GM08714 (cell line): ENCODE measurements at regions not wholly inside any gene's neighbourhood (a gene's known extent, or its start where the extent isn't known, plus 50 kb on each side); places are given as distances from the start of the nearest gene placed in this dataset.
"Not testable (repeated sequence)": the region's sequence is repeated elsewhere in the genome, so short reads cannot be mapped to it uniquely, and the experiment has no call there.

Experiments
- H3K4me3 ChIP-seq: fragments of 200-500 bp; sonication (Bioruptor generic); 2 replicates; pipeline ENCODE4 v1.5.1; 2014; ENCODE audit warnings: mild to moderate bottlenecking, low read length, inconsistent platforms
- ZNF274 ChIP-seq: IDR thresholded peaks from 2 replicates; pipeline ENCODE4 v1.6.1; 2012; ENCODE audit warnings: mild to moderate bottlenecking, low read depth, low read length

DNA sequence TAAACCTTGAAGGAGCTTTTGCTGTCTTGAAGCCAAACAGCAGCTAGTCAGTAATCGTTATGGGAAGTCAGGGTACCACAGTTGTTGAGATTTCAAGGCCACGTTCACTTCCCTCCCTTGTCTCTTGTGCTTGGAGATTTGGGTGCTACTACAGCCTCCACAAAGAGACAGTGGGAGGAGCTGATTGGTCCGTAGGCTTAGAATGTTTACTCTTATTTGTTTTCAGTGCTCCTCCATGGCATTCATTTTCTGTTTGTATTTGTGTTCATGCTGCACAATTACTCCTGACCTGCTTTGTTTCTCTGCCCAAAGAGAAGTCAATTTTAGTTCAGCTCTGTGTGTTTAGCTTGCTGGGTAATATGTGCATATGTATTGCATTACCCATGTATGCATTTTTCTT is 147.7 kb downstream of the PRL start:
- TF ChIP-seq ZNF274, result no peak
- no peak overlapping the region for H3K4me3 ChIP-seq

GRCh38 chr6:22149501-22150367 is 147.1 kb downstream of the PRL start:
- no peak for TF ChIP-seq ZNF274
- H3K4me3 ChIP-seq, result no peak overlapping the region

DNA sequence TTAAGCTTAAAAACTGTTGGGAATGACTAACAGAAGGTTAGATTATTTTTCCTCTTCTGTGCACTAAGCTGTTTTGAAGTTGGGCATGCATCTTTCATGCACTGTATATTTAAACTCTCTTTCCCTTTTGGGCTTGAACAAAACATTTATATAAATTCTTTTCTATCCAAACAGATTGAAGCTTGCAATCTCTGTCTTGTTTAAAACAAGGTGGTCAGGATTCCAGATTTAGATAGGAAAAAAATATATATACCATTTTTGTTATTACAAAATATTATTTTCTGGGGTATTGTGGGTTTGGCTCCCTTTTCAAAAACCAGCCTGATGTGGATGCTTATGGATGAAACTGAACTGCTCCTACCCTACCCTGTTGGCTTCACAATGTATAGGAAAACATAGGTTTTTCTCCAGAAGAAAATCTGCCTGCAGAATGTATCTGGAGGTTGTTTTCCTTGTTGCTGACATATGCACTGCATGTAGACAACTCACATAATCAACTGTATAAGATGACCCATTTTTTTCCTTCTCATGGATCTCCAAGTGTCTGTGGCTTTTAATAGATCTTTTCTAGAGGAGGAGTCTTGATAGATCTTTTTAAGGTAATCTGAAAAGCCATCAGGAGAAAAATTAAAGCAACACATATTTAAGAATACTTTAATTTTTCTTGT is 146.3 kb downstream of the PRL start:
- TF ChIP-seq ZNF274, result no peak
- no peak overlapping the region for H3K4me3 ChIP-seq

GRCh38 chr6:22151892-22152291 is 144.9 kb downstream of the PRL start:
- H3K4me3 ChIP-seq, result no peak overlapping the region
- no peak for TF ChIP-seq ZNF274

DNA sequence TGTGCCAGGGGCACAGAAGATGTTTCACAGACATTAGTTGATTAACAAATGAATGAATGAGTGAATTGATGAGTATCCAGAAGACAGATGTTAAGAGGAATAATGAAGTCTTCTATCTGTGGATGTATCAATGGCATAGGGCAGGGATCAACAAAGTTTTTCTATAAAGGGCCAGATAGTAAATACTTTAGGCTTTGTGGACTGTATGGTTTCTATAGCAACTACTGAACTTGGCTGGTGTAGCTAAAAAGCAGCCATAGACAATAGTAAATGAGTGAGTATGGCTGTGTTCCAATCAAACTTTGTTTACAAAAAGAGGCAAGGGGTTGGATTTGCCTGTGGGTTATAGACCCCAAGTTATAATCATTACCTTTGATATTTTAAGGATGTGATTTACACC is 144.0 kb downstream of the PRL start:
- no peak for TF ChIP-seq ZNF274
- no peak overlapping the region for H3K4me3 ChIP-seq

GRCh38 chr6:22153384-22154158 is 143.3 kb downstream of the PRL start:
- TF ChIP-seq ZNF274, result no peak

GRCh38 chr6:22155551-22155950 is 141.3 kb downstream of the PRL start:
- no peak for TF ChIP-seq ZNF274
- H3K4me3 ChIP-seq, result no peak overlapping the region

More at GRCh38 chr6:22153384-22154158, 143.3 kb downstream of the PRL start:
- no peak overlapping the region for H3K4me3 ChIP-seq

DNA sequence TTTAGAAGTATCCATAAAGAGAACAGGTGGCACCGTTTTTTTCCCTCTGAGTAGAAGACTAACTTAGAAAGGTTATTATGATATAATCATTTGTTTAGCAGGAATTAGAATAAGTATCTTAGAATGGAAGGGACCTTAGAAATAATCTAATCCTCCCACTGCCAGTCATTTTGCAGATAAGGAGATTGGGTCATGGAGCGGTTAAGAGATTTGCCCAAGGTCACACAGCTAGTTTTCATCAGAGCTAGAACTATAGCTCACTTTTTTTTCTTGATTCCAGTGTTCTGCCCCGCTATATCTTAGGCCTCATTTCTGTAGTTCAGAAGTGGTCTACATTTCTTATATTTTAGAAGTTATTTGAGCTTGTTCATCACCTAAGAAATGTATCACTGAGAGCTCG is 139.6 kb downstream of the PRL start:
- no peak overlapping the region for H3K4me3 ChIP-seq
- no peak for TF ChIP-seq ZNF274

DNA sequence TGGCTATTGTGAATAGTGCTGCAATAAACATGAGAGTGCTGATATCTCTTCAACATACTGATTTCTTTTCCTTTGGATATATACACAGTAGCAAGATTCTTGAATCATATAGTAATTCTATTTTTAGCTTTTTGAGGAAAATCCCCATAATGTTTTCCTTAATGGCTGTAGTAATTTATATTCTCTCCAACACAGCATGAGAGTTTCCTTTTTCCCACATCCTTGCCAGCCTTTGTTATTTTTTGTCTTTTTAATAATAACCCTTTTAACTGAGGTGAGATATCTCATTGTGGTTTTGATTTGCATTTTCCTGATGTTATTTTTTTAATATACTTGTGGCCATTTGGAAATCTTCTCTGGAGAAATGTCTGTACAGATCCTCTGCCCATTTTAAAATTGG is 132.6 kb downstream of the PRL start:
- TF ChIP-seq ZNF274, result no peak
- H3K4me3 ChIP-seq, result no peak overlapping the region

GRCh38 chr6:22171006-22171405 is 125.8 kb downstream of the PRL start:
- not testable (repeated sequence) for H3K4me3 ChIP-seq

- H3K4me3 ChIP-seq, result not testable (repeated sequence)
These were observed 125.0 kb downstream of the PRL start for GRCh38 chr6:22171885-22172284.

DNA sequence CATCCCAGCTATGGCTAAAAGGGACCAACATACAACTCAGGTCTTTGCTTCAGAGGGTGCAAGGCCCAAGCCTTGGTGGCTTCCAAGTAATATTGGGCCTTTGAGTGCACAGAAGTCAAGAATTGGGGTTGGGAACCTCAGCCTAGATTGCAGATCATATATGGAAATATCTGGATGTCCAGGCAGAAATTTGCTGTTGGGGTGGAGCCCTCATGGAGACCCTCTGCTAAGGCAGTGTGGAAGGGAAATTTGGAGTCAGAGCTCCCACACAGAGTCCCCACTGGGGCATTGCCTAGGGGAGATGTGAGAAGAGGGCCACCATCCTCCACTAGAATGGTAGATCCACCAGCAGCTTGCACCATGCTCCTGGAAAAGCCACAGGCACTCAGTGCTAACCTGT is 123.5 kb downstream of the PRL start:
- no peak for TF ChIP-seq ZNF274
- no peak overlapping the region for H3K4me3 ChIP-seq

DNA sequence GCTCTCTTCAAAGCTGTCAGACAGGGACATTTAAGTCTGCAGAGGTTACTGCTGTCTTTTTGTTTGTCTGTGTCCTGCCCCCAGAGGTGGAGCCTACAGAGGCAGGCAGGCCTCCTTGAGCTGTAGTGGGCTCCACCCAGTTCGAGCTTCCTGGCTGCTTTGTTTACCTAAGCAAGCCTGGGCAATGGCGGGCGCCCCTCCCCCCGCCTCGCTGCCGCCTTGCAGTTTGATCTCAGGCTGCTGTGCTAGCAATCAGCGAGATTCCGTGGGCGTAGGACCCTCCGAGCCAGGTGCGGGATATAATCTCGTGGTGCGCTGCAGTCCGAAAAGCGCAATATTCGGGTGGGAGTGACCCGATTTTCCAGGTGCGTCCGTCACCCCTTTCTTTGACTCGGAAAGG is 116.6 kb downstream of the PRL start:
- not testable (repeated sequence) for H3K4me3 ChIP-seq

DNA sequence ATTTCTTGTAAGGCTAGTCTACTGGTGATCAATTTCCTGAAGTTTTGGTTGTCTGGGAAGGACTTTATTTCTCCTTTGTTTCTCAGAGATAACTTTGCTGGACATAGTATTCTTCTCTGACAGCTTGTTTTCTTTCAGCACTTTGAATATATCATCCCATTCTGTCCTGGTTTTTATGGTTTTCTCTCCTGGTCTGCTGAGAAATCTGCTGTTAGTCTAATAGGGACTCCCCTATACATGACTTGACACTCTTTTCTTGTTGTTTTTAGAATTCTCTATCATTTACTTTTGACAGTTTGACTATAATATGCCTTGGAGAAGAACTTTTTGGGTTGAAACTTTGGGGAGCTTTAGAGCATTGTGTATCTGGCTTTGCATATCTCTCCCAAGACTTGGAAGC is 112.5 kb downstream of the PRL start:
- H3K4me3 ChIP-seq, result no peak overlapping the region
- TF ChIP-seq ZNF274, result no peak

DNA sequence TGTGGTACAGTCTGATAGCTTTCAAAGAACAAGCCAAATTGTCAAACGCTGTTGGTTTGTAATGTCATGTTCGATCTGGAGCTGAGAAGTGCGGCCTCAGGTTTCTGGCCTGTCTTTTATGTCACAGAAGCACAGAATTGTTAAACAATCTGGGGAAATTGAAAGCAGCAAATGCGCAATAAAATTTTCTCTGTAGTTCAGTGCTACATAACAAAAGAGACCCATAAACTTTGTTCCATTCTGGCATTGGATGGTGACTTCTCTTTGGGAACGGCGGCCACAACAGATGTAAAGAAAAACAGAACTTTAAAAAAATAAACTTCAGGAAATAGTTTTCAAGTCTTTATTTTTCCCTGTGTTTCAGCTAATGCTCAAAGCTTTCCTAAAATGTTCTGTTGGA is 106.9 kb downstream of the PRL start:
- no peak overlapping the region for H3K4me3 ChIP-seq
- no peak for TF ChIP-seq ZNF274
